WTC11 (cell line): ENCODE measurements at regions not wholly inside any gene's neighbourhood (a gene's known extent, or its start where the extent isn't known, plus 50 kb on each side); places are given as distances from the start of the nearest gene placed in this dataset.

Source experiments
- CTCF ChIP-seq: fragments of 200-600 bp; IDR thresholded peaks from 2 replicates; pipeline ENCODE4 v1.8.0; 2022; ENCODE audit warnings: antibody characterized with exemption
- ERG ChIP-seq: fragments of 250-450 bp; sonication (Bioruptor Pico); IDR thresholded peaks from 2 replicates; pipeline ENCODE4 v1.8.0; 2021; ENCODE audit warnings: mild to moderate bottlenecking
- FOXJ3 ChIP-seq: sonication (generic); formaldehyde crosslinking; IDR thresholded peaks from 2 replicates; pipeline ENCODE4 v1.9.0; 2021; ENCODE audit warnings: missing genetic modification reagents, mild to moderate bottlenecking, borderline replicate concordance
- FOXP1 ChIP-seq: sonication (generic); formaldehyde crosslinking; IDR thresholded peaks from 2 replicates; pipeline ENCODE4 v1.8.0; 2022; ENCODE audit warnings: missing genetic modification reagents, mild to moderate bottlenecking, moderate library complexity, borderline replicate concordance
- KAT7 ChIP-seq: sonication (generic); formaldehyde crosslinking; IDR thresholded peaks from 2 replicates; pipeline ENCODE4 v1.8.1; 2023; ENCODE audit warnings: missing genetic modification reagents, mild to moderate bottlenecking, borderline replicate concordance
- MLX ChIP-seq: sonication (generic); formaldehyde crosslinking; IDR thresholded peaks from 2 replicates; pipeline ENCODE4 v1.8.1; 2023; ENCODE audit warnings: mild to moderate bottlenecking, missing genetic modification reagents, moderate library complexity
- SP1 ChIP-seq: sonication (generic); formaldehyde crosslinking; conservative IDR thresholded peaks from 2 replicates; pipeline ENCODE4 v1.8.1; 2022; ENCODE audit warnings: missing genetic modification reagents
- ZNF121 ChIP-seq: sonication (generic); formaldehyde crosslinking; IDR thresholded peaks from 2 replicates; pipeline ENCODE4 v1.8.0; 2023; ENCODE audit warnings: missing genetic modification reagents
- ZNF232 ChIP-seq: sonication (generic); formaldehyde crosslinking; IDR thresholded peaks from 2 replicates; pipeline ENCODE4 v1.8.0; 2022; ENCODE audit warnings: mild to moderate bottlenecking, missing genetic modification reagents
- ZNF512 ChIP-seq: sonication (generic); formaldehyde crosslinking; IDR thresholded peaks from 2 replicates; pipeline ENCODE4 v1.8.1; 2022; ENCODE audit warnings: missing genetic modification reagents, borderline replicate concordance

- TF ChIP-seq ZNF512 (no peak), CTCF (no peak), FOXP1 (no peak), ZNF121 (CRISPR knock-in tag) (no peak), ERG (CRISPR knock-in tag) (no peak), FOXJ3 (CRISPR knock-in tag) (no peak), MLX (CRISPR knock-in tag) (no peak), SP1 (CRISPR knock-in tag) (no peak), KAT7 (CRISPR knock-in tag) (no peak), ZNF232 (no peak)
Observed at GRCh38 chr9:78472111-78472510, 175.2 kb downstream of the PSAT1 start.
